ENCODE measurements at regions not wholly inside any gene's neighbourhood (a gene's known extent, or its start where the extent isn't known, plus 50 kb on each side); places are given as distances from the start of the nearest gene placed in this dataset.

- Histone ChIP-seq H3K27me3 (ENCODE audit: low read depth) (no peaks in the 10 kb centered on the region), H3K4me3 (no peak overlapping the region), H3K9me3 (replicated peaks) (no peaks in the 10 kb centered on the region), H3K36me3 (no peaks in the 10 kb centered on the region), H3K4me1 (peaks cover 17% of the 10 kb centered on the region), H3K27ac (replicated peaks) (no peak overlapping the region)
- TF ChIP-seq CTCF (IDR thresholded peaks at IDR 0.05; ENCODE audit: borderline replicate concordance), result no peak
- DNase-seq, result no peak
- intact Hi-C loops (cut with micrococcal nuclease), result loop anchor here (10.0 kb wide), 1 partner anchor 290 kb away; the partner anchor contains the start of gene KLHL20
These were observed 52.2 kb upstream of the PRDX6 start for GRCh38 chr1:173424782-173425407.

GRCh38 chr1:173426057-173426456 is 51.1 kb upstream of the PRDX6 start:
- Histone ChIP-seq H3K27me3 (ENCODE audit: low read depth) (no peaks in the 10 kb centered on the region), H3K36me3 (no peaks in the 10 kb centered on the region), H3K4me3 (no peak overlapping the region), H3K4me1 (peaks cover 25% of the 10 kb centered on the region), H3K27ac (replicated peaks) (no peak overlapping the region), H3K9me3 (replicated peaks) (no peaks in the 10 kb centered on the region)
- no peak for TF ChIP-seq CTCF (IDR thresholded peaks at IDR 0.05; ENCODE audit: borderline replicate concordance)
- DNase-seq, result no peak
- intact Hi-C loops (cut with micrococcal nuclease), result loop anchor here (10.0 kb wide), 1 partner anchor 289 kb away; the partner anchor contains the start of gene KLHL20

- DNase-seq, result no peak
- H3K27me3 ChIP-seq (ENCODE audit: low read depth), result no peaks in the 10 kb centered on the region
- H3K9me3 ChIP-seq (replicated peaks), result no peaks in the 10 kb centered on the region
- TF ChIP-seq CTCF (IDR thresholded peaks at IDR 0.05; ENCODE audit: borderline replicate concordance), result no peak
- H3K36me3 ChIP-seq, result no peaks in the 10 kb centered on the region
- H3K4me1 ChIP-seq, result peaks cover 31% of the 10 kb centered on the region
- H3K4me3 ChIP-seq, result no peak overlapping the region
- H3K27ac ChIP-seq (replicated peaks), result no peak overlapping the region
- intact Hi-C loops (cut with micrococcal nuclease), result loop anchor here (10.0 kb wide), 1 partner anchor 287 kb away; the partner anchor contains the start of gene KLHL20
These were observed 49.7 kb upstream of the PRDX6 start for GRCh38 chr1:173427146-173428054.

Measured in left ventricle myocardium inferior (tissue), 1 donor.